Vagina (tissue), 2 donors: ENCODE measurements at regions not wholly inside any gene's neighbourhood (a gene's known extent, or its start where the extent isn't known, plus 50 kb on each side); places are given as distances from the start of the nearest gene placed in this dataset.

Experiments
- DNase-seq, 2 donors: peaks; one replicate each; pipeline ENCODE4 v3.0.0-alpha.2; 2017; ENCODE audit errors: extremely low spot score in 2 of 2
- H3K27ac ChIP-seq: fragments of 200-600 bp; sonication (generic); one replicate; pipeline ENCODE4 v1.5.1; 2019
- H3K27me3 ChIP-seq: fragments of 200-600 bp; sonication (generic); one replicate; pipeline ENCODE4 v1.5.1; 2019
- H3K36me3 ChIP-seq, 2 donors: fragments of 200-600 bp; sonication (generic); one replicate each; pipeline ENCODE4 v1.5.1; 2017 to 2019
- H3K4me1 ChIP-seq: fragments of 200-600 bp; sonication (generic); one replicate; pipeline ENCODE4 v1.5.1; 2019
- H3K4me3 ChIP-seq, 2 donors: fragments of 200-600 bp; sonication (generic); 1 replicate in 1 of 2; 2 replicates in 1 of 2; pipeline ENCODE4 v1.5.1; 2016 to 2019
- H3K9me3 ChIP-seq: fragments of 200-600 bp; sonication (generic); one replicate; pipeline ENCODE4 v1.5.1; 2019
- POLR2A ChIP-seq, 2 donors: fragments of 450-650 bp; IDR thresholded peaks; one replicate each; pipeline ENCODE4 v1.6.1; 2017; ENCODE audit warnings: antibody characterized with exemption in 2 of 2, mild to moderate bottlenecking in 2 of 2, moderate library complexity in 2 of 2
- POLR2AphosphoS5 ChIP-seq, 2 donors: sonication (generic); formaldehyde crosslinking; IDR thresholded peaks; one replicate each; pipeline ENCODE4 v1.9.0; 2017; ENCODE audit warnings: antibody characterized with exemption in 2 of 2, mild to moderate bottlenecking in 2 of 2, low read depth in 1 of 2; ENCODE audit not compliant: insufficient read depth in 1 of 2
- intact Hi-C: fragments of 100-400 bp; cut with DNase I; formaldehyde crosslinking; loops from one replicate; pipeline ENCODE4 v1.15.1; 2023
- TF ChIP-seq, protein P1 (sequence below), 3 experiments: fragments of 450-650 bp in 2 of 3; fragments of 200-600 bp in 1 of 3; sonication (generic) in 1 of 3; IDR thresholded peaks; one replicate each; pipeline ENCODE4 v1.5.1; 2017 to 2019; ENCODE audit warnings: antibody characterized with exemption in 3 of 3, mild to moderate bottlenecking in 2 of 3, moderate library complexity in 2 of 3

DNA sequence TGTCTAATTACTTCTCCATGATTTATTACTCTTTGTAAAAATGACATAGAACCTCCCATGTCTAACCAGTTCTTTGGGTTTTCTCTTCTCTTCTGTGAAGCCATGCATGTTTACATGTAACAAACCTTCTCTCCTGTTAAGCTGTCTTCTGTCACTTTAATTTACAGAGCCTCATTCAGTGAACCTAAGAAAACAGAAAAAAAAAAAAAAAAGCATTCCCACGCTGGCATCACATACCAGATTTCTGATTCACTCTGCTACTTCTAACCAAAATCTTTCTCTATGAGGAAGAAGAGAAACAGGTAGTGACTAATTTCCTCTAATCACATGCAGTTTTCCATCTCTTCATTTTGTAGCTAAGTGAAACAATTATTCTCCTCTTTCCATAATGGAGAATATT, 141.4 kb upstream of the CXADR start:
- Histone ChIP-seq H3K27ac (no peak overlapping the region), H3K4me3 (no peak overlapping the region), H3K36me3 (no peaks in the 10 kb centered on the region), H3K4me1 (no peaks in the 10 kb centered on the region), H3K9me3 (no peaks in the 10 kb centered on the region), H3K27me3 (no peaks in the 10 kb centered on the region)
- TF ChIP-seq POLR2AphosphoS5 (IDR thresholded peaks at IDR 0.05; ENCODE audit: insufficient read depth in 1 of 2, low read depth in 1 of 2): peak in 1 of 2 donors; percentile 33
- TF ChIP-seq, protein P1, sequence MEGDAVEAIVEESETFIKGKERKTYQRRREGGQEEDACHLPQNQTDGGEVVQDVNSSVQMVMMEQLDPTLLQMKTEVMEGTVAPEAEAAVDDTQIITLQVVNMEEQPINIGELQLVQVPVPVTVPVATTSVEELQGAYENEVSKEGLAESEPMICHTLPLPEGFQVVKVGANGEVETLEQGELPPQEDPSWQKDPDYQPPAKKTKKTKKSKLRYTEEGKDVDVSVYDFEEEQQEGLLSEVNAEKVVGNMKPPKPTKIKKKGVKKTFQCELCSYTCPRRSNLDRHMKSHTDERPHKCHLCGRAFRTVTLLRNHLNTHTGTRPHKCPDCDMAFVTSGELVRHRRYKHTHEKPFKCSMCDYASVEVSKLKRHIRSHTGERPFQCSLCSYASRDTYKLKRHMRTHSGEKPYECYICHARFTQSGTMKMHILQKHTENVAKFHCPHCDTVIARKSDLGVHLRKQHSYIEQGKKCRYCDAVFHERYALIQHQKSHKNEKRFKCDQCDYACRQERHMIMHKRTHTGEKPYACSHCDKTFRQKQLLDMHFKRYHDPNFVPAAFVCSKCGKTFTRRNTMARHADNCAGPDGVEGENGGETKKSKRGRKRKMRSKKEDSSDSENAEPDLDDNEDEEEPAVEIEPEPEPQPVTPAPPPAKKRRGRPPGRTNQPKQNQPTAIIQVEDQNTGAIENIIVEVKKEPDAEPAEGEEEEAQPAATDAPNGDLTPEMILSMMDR (IDR thresholded peaks at IDR 0.05): no peak
- no peak for DNase-seq
- intact Hi-C loops: no loop called here

DNA sequence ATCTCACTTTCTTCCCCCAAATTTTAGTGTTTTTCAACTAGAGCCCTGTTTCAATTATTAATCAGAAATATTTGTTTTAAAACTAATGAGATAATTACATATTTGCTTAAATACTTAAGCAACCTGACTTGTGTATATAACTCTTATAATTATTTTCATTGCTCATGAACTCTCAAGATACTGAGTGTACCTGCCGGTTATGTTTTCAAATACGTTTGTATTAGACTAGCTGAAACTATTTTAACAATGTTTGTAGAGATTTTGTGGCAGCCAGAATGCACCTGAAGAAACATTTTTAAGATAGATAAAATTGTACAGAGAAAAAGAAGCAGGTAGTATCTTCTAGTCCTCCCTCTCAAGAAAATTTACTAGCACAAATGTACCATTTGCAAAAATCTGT, 140.6 kb upstream of the CXADR start:
- Histone ChIP-seq H3K9me3 (no peaks in the 10 kb centered on the region), H3K36me3 (no peaks in the 10 kb centered on the region), H3K27me3 (no peaks in the 10 kb centered on the region), H3K4me3 (no peak overlapping the region), H3K27ac (no peak overlapping the region), H3K4me1 (no peaks in the 10 kb centered on the region)
- TF ChIP-seq POLR2AphosphoS5 (IDR thresholded peaks at IDR 0.05; ENCODE audit: insufficient read depth in 1 of 2, low read depth in 1 of 2) (no peak), POLR2A (IDR thresholded peaks at IDR 0.05) (no peak)
- TF ChIP-seq, protein P1 (IDR thresholded peaks at IDR 0.05): no peak
- DNase-seq: no peak
- intact Hi-C loops: no loop called here

DNA sequence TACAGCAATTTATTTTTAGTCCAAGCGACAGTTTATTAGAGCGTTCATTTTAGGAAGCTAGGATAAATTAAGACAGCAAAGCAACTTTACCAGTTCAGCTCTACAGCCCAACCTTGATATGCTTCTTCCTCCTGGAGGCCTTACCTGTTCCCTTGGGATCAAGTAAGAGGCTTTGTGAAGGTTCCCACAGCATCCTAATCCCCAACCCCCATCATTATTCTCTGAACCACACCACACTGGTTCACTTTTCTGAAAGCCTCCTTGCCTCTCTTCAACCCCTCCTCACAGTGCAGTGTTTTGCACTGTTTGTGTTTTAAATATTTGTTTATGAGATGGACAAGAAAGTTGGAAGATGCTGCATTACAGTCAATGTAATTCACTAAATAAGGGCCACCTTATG, 126.3 kb upstream of the CXADR start:
- no peak for DNase-seq
- Histone ChIP-seq H3K27me3 (no peaks in the 10 kb centered on the region), H3K9me3 (no peaks in the 10 kb centered on the region), H3K27ac (no peak overlapping the region), H3K36me3 (no peaks in the 10 kb centered on the region), H3K4me3 (no peak overlapping the region), H3K4me1 (no peaks in the 10 kb centered on the region)
- TF ChIP-seq, protein P1 (IDR thresholded peaks at IDR 0.05): no peak
- TF ChIP-seq POLR2A (IDR thresholded peaks at IDR 0.05) (no peak), POLR2AphosphoS5 (IDR thresholded peaks at IDR 0.05; ENCODE audit: insufficient read depth in 1 of 2, low read depth in 1 of 2) (no peak)
- intact Hi-C loops: loop anchor here (10.0 kb wide), 1 partner anchor 208 kb away; no protein-coding TSS in a partner anchor

DNA sequence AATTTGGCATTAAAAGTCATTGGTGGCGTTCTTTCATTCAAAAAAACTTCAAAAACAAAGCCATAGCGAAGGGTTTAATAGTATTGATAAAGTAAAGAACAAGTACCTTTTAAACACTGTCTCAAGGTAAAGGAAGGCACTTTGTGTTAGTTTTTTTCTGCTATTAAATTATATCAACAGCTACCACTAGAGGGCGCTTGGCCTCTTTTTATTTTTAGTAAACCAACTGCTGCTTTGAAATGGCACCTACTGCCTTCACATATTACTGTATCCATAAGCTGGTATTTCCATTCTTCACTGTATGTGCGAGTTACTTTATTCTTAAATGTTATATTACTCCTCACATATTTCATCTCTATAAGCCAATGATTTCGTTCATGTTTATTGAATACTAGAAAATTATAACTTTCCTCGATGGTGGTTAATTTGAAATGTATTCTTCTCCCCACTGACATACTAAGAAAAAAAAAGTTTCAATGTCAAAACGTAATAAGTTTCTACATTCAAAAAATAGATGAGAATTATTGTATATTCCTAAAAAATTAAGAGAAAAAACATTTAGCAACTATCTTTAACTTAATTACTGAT, 125.7 kb upstream of the CXADR start:
- no peak for DNase-seq
- Histone ChIP-seq H3K27ac (no peak overlapping the region), H3K4me1 (no peaks in the 10 kb centered on the region), H3K4me3 (no peak overlapping the region), H3K9me3 (no peaks in the 10 kb centered on the region), H3K36me3 (no peaks in the 10 kb centered on the region), H3K27me3 (no peaks in the 10 kb centered on the region)
- TF ChIP-seq POLR2AphosphoS5 (IDR thresholded peaks at IDR 0.05; ENCODE audit: insufficient read depth in 1 of 2, low read depth in 1 of 2): no peak
- TF ChIP-seq, protein P1 (IDR thresholded peaks at IDR 0.05): peak; percentile 68 to 87 (median 81)
- intact Hi-C loops: loop anchor here (10.0 kb wide), 1 partner anchor 208 kb away; no protein-coding TSS in a partner anchor

DNA sequence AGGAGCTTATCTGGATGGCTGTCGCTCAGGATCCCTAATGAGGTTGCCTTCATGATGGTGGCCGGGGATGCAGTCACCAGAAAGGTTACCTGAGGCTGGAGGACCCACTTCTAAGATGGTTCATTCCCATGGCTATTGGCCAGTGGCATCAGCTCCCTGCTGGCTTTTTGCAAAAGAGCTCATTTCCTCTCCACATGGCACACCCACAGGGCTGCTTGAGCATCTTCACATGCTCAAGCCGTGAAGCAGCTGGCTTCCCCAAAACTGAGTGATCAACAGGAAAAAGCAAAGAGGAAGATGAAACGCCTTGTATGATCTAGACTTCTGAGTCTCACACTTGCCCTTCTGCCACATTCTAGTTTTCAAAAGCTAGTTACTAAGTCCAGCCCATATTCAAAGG, 124.6 kb upstream of the CXADR start:
- Histone ChIP-seq H3K4me3 (no peak overlapping the region), H3K27ac (no peak overlapping the region), H3K9me3 (no peaks in the 10 kb centered on the region), H3K27me3 (no peaks in the 10 kb centered on the region), H3K4me1 (no peaks in the 10 kb centered on the region), H3K36me3 (no peaks in the 10 kb centered on the region)
- DNase-seq: no peak
- intact Hi-C loops: loop anchor here (10.0 kb wide), 1 partner anchor 207 kb away; no protein-coding TSS in a partner anchor
- TF ChIP-seq, protein P1 (IDR thresholded peaks at IDR 0.05): no peak
- TF ChIP-seq POLR2A (IDR thresholded peaks at IDR 0.05) (no peak), POLR2AphosphoS5 (IDR thresholded peaks at IDR 0.05; ENCODE audit: insufficient read depth in 1 of 2, low read depth in 1 of 2) (no peak)
